A673 (cell line): ENCODE measurements at regions not wholly inside any gene's neighbourhood (a gene's known extent, or its start where the extent isn't known, plus 50 kb on each side); places are given as distances from the start of the nearest gene placed in this dataset.

Experiments
- BruUV-seq: library from RNA; stranded (reverse); fragments of 400-500 nt; replicated peaks from 2 replicates; lab custom pipeline; 2021; lab: Mats Ljungman, UMichigan
- CTCF ChIA-PET: fragments of 300-600 bp; sonication (Branson Sonifier 250); formaldehyde crosslinking; loops from one replicate; lab custom pipeline; 2022; ENCODE audit warnings: antibody characterized with exemption; lab: Charles Lee
- POLR2A ChIA-PET: fragments of 300-600 bp; sonication (Branson Sonifier 250); formaldehyde crosslinking; loops from one replicate; lab custom pipeline; 2022; ENCODE audit warnings: antibody characterized with exemption; ENCODE audit not compliant: low non-redundant PET; lab: Charles Lee
- DNase-seq: peaks from one replicate; pipeline ENCODE4 v3.0.0-alpha.2; 2015; ENCODE audit warnings: low spot score
- H3K27ac ChIP-seq: fragments of 200-600 bp; sonication (generic); 2 replicates; pipeline ENCODE4 v1.5.1; 2016; ENCODE audit warnings: mixed run types, low read depth, mild to moderate bottlenecking, mixed read lengths, antibody characterized with exemption, low read length; ENCODE audit not compliant: poor library complexity, severe bottlenecking
- H3K27me3 ChIP-seq: fragments of 200-600 bp; sonication (generic); replicated peaks from 2 replicates; pipeline ENCODE4 v1.6.1; 2017; ENCODE audit warnings: mixed run types, low read depth, mild to moderate bottlenecking, mixed read lengths, antibody characterized with exemption, low read length; ENCODE audit not compliant: insufficient read depth, poor library complexity
- H3K36me3 ChIP-seq: fragments of 200-600 bp; sonication (generic); 2 replicates; pipeline ENCODE4 v1.6.1; 2016; ENCODE audit warnings: mixed run types, mild to moderate bottlenecking, mixed read lengths, antibody characterized with exemption, low read length; ENCODE audit not compliant: insufficient read depth, poor library complexity, severe bottlenecking
- H3K4me1 ChIP-seq: fragments of 200-600 bp; sonication (generic); 2 replicates; pipeline ENCODE4 v1.6.1; 2017; ENCODE audit warnings: mixed run types, mild to moderate bottlenecking, mixed read lengths, antibody characterized with exemption, low read length; ENCODE audit not compliant: insufficient read depth, poor library complexity, severe bottlenecking
- H3K4me3 ChIP-seq: fragments of 200-600 bp; sonication (generic); 2 replicates; pipeline ENCODE4 v1.5.1; 2016; ENCODE audit warnings: low read depth, mixed run types, mild to moderate bottlenecking, mixed read lengths, low read length; ENCODE audit not compliant: poor library complexity, severe bottlenecking
- H3K9me3 ChIP-seq: fragments of 200-600 bp; sonication (generic); 2 replicates; pipeline ENCODE4 v1.6.1; 2016; ENCODE audit warnings: mixed run types, low read depth, mild to moderate bottlenecking, mixed read lengths, antibody characterized with exemption, low read length; ENCODE audit not compliant: poor library complexity, severe bottlenecking
- CTCF ChIP-seq: fragments of 300-800, 200-600 bp; sonication (generic); conservative IDR thresholded peaks from 2 replicates; pipeline ENCODE4 v1.5.1; 2017; ENCODE audit warnings: low read depth, mild to moderate bottlenecking, antibody characterized with exemption, low read length, moderate library complexity, mixed read lengths
- EZH2 ChIP-seq: fragments of 200-600 bp; sonication (generic); IDR thresholded peaks from 2 replicates; pipeline ENCODE4 v1.6.1; 2017; ENCODE audit warnings: borderline replicate concordance, low read depth, mild to moderate bottlenecking, mixed read lengths, antibody characterized with exemption, low read length; ENCODE audit not compliant: poor library complexity, severe bottlenecking
- intact Hi-C: fragments of 100-400 bp; cut with micrococcal nuclease; formaldehyde crosslinking; loops from one replicate; pipeline ENCODE4 v1.10.0; 2022; ENCODE audit not compliant: unreplicated experiment

- Histone ChIP-seq H3K27ac (no peak overlapping the region), H3K4me1 (no peaks in the 10 kb centered on the region)
- POLR2A ChIA-PET: no interaction called here
Measured at GRCh38 chr16:86134802-86135461, 236.0 kb downstream of the IRF8 start.

GRCh38 chr16:86137359-86137758, 238.4 kb downstream of the IRF8 start:
- DNase-seq: no peak
- ChIA-PET CTCF (no interaction called here), POLR2A (no interaction called here)
- Histone ChIP-seq H3K9me3 (no peaks in the 10 kb centered on the region), H3K4me3 (no peak overlapping the region), H3K27me3 (peaks cover 42% of the 10 kb centered on the region), H3K4me1 (no peaks in the 10 kb centered on the region), H3K36me3 (no peaks in the 10 kb centered on the region), H3K27ac (no peak overlapping the region)
- no peak for TF ChIP-seq EZH2
- TF ChIP-seq CTCF: no peak
- intact Hi-C loops: no loop called here
- BruUV-seq: no TSS peak

More at GRCh38 chr16:86134802-86135461, 236.0 kb downstream of the IRF8 start:
- no peak overlapping the region for H3K4me3 ChIP-seq
- H3K27me3 ChIP-seq: peaks cover 30% of the 10 kb centered on the region
- intact Hi-C loops: no loop called here
- DNase-seq: no peak
- CTCF ChIA-PET: no interaction called here
- no TSS peak for BruUV-seq
- TF ChIP-seq EZH2 (no peak), CTCF (no peak)
- H3K36me3 ChIP-seq: no peaks in the 10 kb centered on the region
- H3K9me3 ChIP-seq: no peaks in the 10 kb centered on the region

GRCh38 chr16:86138121-86139085, 239.4 kb downstream of the IRF8 start:
- Histone ChIP-seq H3K4me3 (no peak overlapping the region), H3K36me3 (no peaks in the 10 kb centered on the region), H3K9me3 (no peaks in the 10 kb centered on the region), H3K27me3 (peaks cover 42% of the 10 kb centered on the region), H3K27ac (no peak overlapping the region), H3K4me1 (no peaks in the 10 kb centered on the region)
- intact Hi-C loops: no loop called here
- no peak for DNase-seq
- BruUV-seq: no TSS peak
- ChIA-PET POLR2A (no interaction called here), CTCF (no interaction called here)
- no peak for TF ChIP-seq CTCF
- no peak for TF ChIP-seq EZH2
